GM23338 (cell line): ENCODE measurements at regions not wholly inside any gene's neighbourhood (a gene's known extent, or its start where the extent isn't known, plus 50 kb on each side); places are given as distances from the start of the nearest gene placed in this dataset.
A peak's percentile ranks its signal among the peaks of the same experiment; 100 is the strongest.

Experiments
- ATAC-seq: fragments of 200-7000 bp; cut with Tn5 transposase; 3 replicates; pipeline ENCODE4 v1.9.1; 2020
- DNase-seq: peaks from one replicate; pipeline ENCODE4 v3.0.0-alpha.2; 2015; ENCODE audit warnings: low spot score
- H2AFZ ChIP-seq: fragments of 200-600 bp; sonication (generic); 2 replicates; pipeline ENCODE4 v1.8.0; 2016; ENCODE audit warnings: antibody characterized with exemption, mild to moderate bottlenecking, moderate library complexity
- H3F3A ChIP-seq: fragments of 200-600 bp; sonication (generic); replicated peaks from 2 replicates; pipeline ENCODE4 v1.8.0; 2017; ENCODE audit warnings: antibody characterized with exemption, mixed run types, low read depth
- H3K27ac ChIP-seq: fragments of 200-600 bp; sonication (generic); 2 replicates; pipeline ENCODE4 v1.6.1; 2016; ENCODE audit warnings: low read depth
- H3K27me3 ChIP-seq: fragments of 200-600 bp; sonication (generic); 2 replicates; pipeline ENCODE4 v1.8.0; 2016; ENCODE audit warnings: mild to moderate bottlenecking, mixed run types, moderate library complexity; ENCODE audit not compliant: insufficient read depth
- H3K36me3 ChIP-seq: fragments of 200-600 bp; sonication (generic); 2 replicates; pipeline ENCODE4 v1.8.0; 2016; ENCODE audit warnings: mild to moderate bottlenecking; ENCODE audit not compliant: insufficient read depth
- H3K4me1 ChIP-seq: fragments of 200-600 bp; sonication (generic); 2 replicates; pipeline ENCODE4 v1.8.0; 2016; ENCODE audit warnings: mild to moderate bottlenecking, moderate library complexity; ENCODE audit not compliant: insufficient read depth
- H3K4me2 ChIP-seq: fragments of 200-600 bp; sonication (generic); 2 replicates; pipeline ENCODE4 v1.7.1; 2017; ENCODE audit warnings: mixed run types
- H3K4me3 ChIP-seq: fragments of 200-600 bp; sonication (generic); 2 replicates; pipeline ENCODE4 v1.6.1; 2016; ENCODE audit warnings: mixed run types
- H3K79me2 ChIP-seq: fragments of 200-600 bp; sonication (generic); replicated peaks from 2 replicates; pipeline ENCODE4 v1.8.0; 2017; ENCODE audit warnings: mild to moderate bottlenecking; ENCODE audit not compliant: insufficient read depth
- H3K9me2 ChIP-seq: fragments of 200-600 bp; sonication (generic); 2 replicates; pipeline ENCODE4 v1.8.0; 2017; ENCODE audit not compliant: insufficient read depth
- H4K20me1 ChIP-seq: fragments of 200-600 bp; sonication (generic); replicated peaks from 2 replicates; pipeline ENCODE4 v1.8.0; 2017; ENCODE audit warnings: mild to moderate bottlenecking; ENCODE audit not compliant: insufficient read depth
- H3K27ac Mint-ChIP-seq: 2 replicates; pipeline ENCODE4 v1.8.0; 2020; ENCODE audit warnings: inconsistent platforms, mild to moderate bottlenecking, moderate library complexity, mixed read lengths
- H3K27me3 Mint-ChIP-seq: 3 replicates; pipeline ENCODE4 v1.8.0; 2022; ENCODE audit warnings: low read depth, mild to moderate bottlenecking, moderate library complexity, mixed read lengths, inconsistent platforms; ENCODE audit not compliant: insufficient read depth, poor library complexity
- H3K36me3 Mint-ChIP-seq: 3 replicates; pipeline ENCODE4 v1.8.0; 2021; ENCODE audit warnings: low read depth, mild to moderate bottlenecking, inconsistent platforms, moderate library complexity, mixed read lengths
- H3K4me1 Mint-ChIP-seq: 3 replicates; pipeline ENCODE4 v1.8.0; 2020; ENCODE audit warnings: mild to moderate bottlenecking, inconsistent platforms, mixed read lengths
- H3K4me3 Mint-ChIP-seq: 3 replicates; pipeline ENCODE4 v1.8.0; 2021; ENCODE audit warnings: moderate library complexity, mild to moderate bottlenecking, inconsistent platforms, mixed read lengths
- H3K9me3 Mint-ChIP-seq: 3 replicates; pipeline ENCODE4 v1.8.0; 2020; ENCODE audit warnings: moderate library complexity, mild to moderate bottlenecking, inconsistent platforms, mixed read lengths
- CTCF ChIP-seq, 2 experiments: fragments of 200-600 bp in 1 of 2; sonication (generic) in 1 of 2; conservative IDR thresholded peaks; 2 replicates each; pipeline versions ENCODE4 v1.5.1 to v1.6.1; 2016 to 2017; ENCODE audit warnings: antibody characterized with exemption in 2 of 2, low read depth in 2 of 2, mild to moderate bottlenecking in 2 of 2, moderate library complexity in 1 of 2
- EZH2 ChIP-seq: fragments of 200-600 bp; sonication (generic); IDR thresholded peaks from one replicate; pipeline ENCODE4 v1.8.0; 2017; ENCODE audit warnings: antibody characterized with exemption, mild to moderate bottlenecking, low read depth; ENCODE audit not compliant: unreplicated experiment
- JUNB ChIP-seq: IDR thresholded peaks from one replicate; pipeline ENCODE4 v1.6.1; 2016; ENCODE audit warnings: antibody characterized with exemption; ENCODE audit not compliant: unreplicated experiment
- NANOG ChIP-seq: IDR thresholded peaks from 2 replicates; pipeline ENCODE4 v1.6.1; 2016; ENCODE audit warnings: antibody characterized with exemption, borderline replicate concordance
- POLR2AphosphoS5 ChIP-seq: IDR thresholded peaks from 2 replicates; pipeline ENCODE4 v1.6.1; 2016; ENCODE audit warnings: antibody characterized with exemption, low read depth
- REST ChIP-seq: IDR thresholded peaks from one replicate; pipeline ENCODE4 v1.6.1; 2018; ENCODE audit warnings: antibody characterized with exemption; ENCODE audit not compliant: unreplicated experiment
- STAT1 ChIP-seq: IDR thresholded peaks from one replicate; pipeline ENCODE4 v1.6.1; 2016; ENCODE audit warnings: antibody characterized with exemption; ENCODE audit not compliant: unreplicated experiment
- ZNF114 ChIP-seq: fragments of 250-450 bp; sonication (Bioruptor Pico); IDR thresholded peaks from 2 replicates; pipeline ENCODE4 v1.5.0; 2020; ENCODE audit warnings: mild to moderate bottlenecking, moderate library complexity
- ZNF331 ChIP-seq: fragments of 250-450 bp; sonication (Bioruptor Pico); IDR thresholded peaks from 2 replicates; pipeline ENCODE4 v1.5.0; 2020; ENCODE audit warnings: low read depth, mild to moderate bottlenecking, moderate library complexity
- ZNF462 ChIP-seq: fragments of 250-450 bp; sonication (Bioruptor Pico); IDR thresholded peaks from 2 replicates; pipeline ENCODE4 v1.5.0; 2020; ENCODE audit warnings: mild to moderate bottlenecking, moderate library complexity

- peak; percentile 43 for ATAC-seq
- peaks cover 9% of the 10 kb centered on the region for H3K27me3 Mint-ChIP-seq
- no peak for DNase-seq
- H3K36me3 Mint-ChIP-seq, result peaks cover 3% of the 10 kb centered on the region; the same call in 2 of the 3 replicates
- H3K36me3 ChIP-seq, result no peaks in the 10 kb centered on the region
- no peak overlapping the region for H3K4me2 ChIP-seq
- no peak overlapping the region for H3K4me3 Mint-ChIP-seq
- H3K4me1 ChIP-seq, result peaks cover 5% of the 10 kb centered on the region
- no peak overlapping the region for H3K4me3 ChIP-seq
- H3K27me3 ChIP-seq, result no peaks in the 10 kb centered on the region
- no peak overlapping the region for H3K27ac ChIP-seq
- no peaks in the 10 kb centered on the region for H3K79me2 ChIP-seq
- no peaks in the 10 kb centered on the region for H4K20me1 ChIP-seq
- H3K27ac Mint-ChIP-seq, result no peak overlapping the region
- H3K4me1 Mint-ChIP-seq, result peaks cover 15% of the 10 kb centered on the region
- peak overlapping the region; percentile 25; the same call in 1 of the 2 replicates for H2AFZ ChIP-seq
- TF ChIP-seq CTCF (conservative IDR thresholded peaks at IDR 0.05; ENCODE audit: low read depth in 2 of 2) (peak in 1 of 2 experiments; percentile 49; a peak in 2 of 4 replicates), ZNF114 (CRISPR knock-in tag) (no peak)
- no peaks in the 10 kb centered on the region for H3K9me2 ChIP-seq
- H3F3A ChIP-seq, result no peaks in the 10 kb centered on the region; the same call in 1 of the 2 replicates
- peaks cover 9% of the 10 kb centered on the region; the same call in 2 of the 3 replicates for H3K9me3 Mint-ChIP-seq
These were observed 80.1 kb upstream of the RPL38 start for GRCh38 chr17:74123350-74123749.

GRCh38 chr17:74123866-74124444, 79.5 kb upstream of the RPL38 start:
- no peak overlapping the region for H3K4me2 ChIP-seq
- Mint-ChIP-seq H3K4me1 (peaks cover 11% of the 10 kb centered on the region), H3K36me3 (peaks cover 3% of the 10 kb centered on the region; the same call in 2 of the 3 replicates), H3K9me3 (peaks cover 9% of the 10 kb centered on the region; the same call in 2 of the 3 replicates), H3K27ac (no peak overlapping the region), H3K27me3 (peaks cover 9% of the 10 kb centered on the region), H3K4me3 (no peak overlapping the region)
- DNase-seq, result no peak
- H3K4me1 ChIP-seq, result peaks cover 2% of the 10 kb centered on the region; the same call in 1 of the 2 replicates
- no peak overlapping the region for H3K4me3 ChIP-seq
- H3K27me3 ChIP-seq, result no peaks in the 10 kb centered on the region
- no peak for ATAC-seq
- H3K27ac ChIP-seq, result no peak overlapping the region
- H3K9me2 ChIP-seq, result no peaks in the 10 kb centered on the region
- no peaks in the 10 kb centered on the region for H3K36me3 ChIP-seq
- no peaks in the 10 kb centered on the region for H3K79me2 ChIP-seq
- peak overlapping the region; percentile 25; the same call in 1 of the 2 replicates for H2AFZ ChIP-seq
- H4K20me1 ChIP-seq, result no peaks in the 10 kb centered on the region
- H3F3A ChIP-seq, result no peaks in the 10 kb centered on the region; the same call in 1 of the 2 replicates
- TF ChIP-seq ZNF114 (CRISPR knock-in tag) (no peak), JUNB (no peak), ZNF462 (CRISPR knock-in tag) (no peak), STAT1 (no peak), REST (no peak), ZNF331 (CRISPR knock-in tag) (no peak), POLR2AphosphoS5 (no peak), NANOG (no peak), EZH2 (no peak)
